Uterus (tissue), 2 donors: ENCODE measurements at regions not wholly inside any gene's neighbourhood (a gene's known extent, or its start where the extent isn't known, plus 50 kb on each side); places are given as distances from the start of the nearest gene placed in this dataset.

Experiments used
- CTCF ChIP-seq, 4 experiments: fragments of 200-600 bp in 2 of 4; fragments of 450-650 bp in 2 of 4; sonication (generic) in 2 of 4; IDR thresholded peaks; one replicate each; pipeline ENCODE4 v1.5.1; 2016 to 2019; ENCODE audit warnings: antibody characterized with exemption in 4 of 4, mild to moderate bottlenecking in 2 of 4, moderate library complexity in 1 of 4
- POLR2A ChIP-seq, 2 donors: fragments of 450-650 bp; IDR thresholded peaks; one replicate each; pipeline ENCODE4 v1.6.1; 2016; ENCODE audit warnings: antibody characterized with exemption in 2 of 2, mild to moderate bottlenecking in 1 of 2, moderate library complexity in 1 of 2

DNA sequence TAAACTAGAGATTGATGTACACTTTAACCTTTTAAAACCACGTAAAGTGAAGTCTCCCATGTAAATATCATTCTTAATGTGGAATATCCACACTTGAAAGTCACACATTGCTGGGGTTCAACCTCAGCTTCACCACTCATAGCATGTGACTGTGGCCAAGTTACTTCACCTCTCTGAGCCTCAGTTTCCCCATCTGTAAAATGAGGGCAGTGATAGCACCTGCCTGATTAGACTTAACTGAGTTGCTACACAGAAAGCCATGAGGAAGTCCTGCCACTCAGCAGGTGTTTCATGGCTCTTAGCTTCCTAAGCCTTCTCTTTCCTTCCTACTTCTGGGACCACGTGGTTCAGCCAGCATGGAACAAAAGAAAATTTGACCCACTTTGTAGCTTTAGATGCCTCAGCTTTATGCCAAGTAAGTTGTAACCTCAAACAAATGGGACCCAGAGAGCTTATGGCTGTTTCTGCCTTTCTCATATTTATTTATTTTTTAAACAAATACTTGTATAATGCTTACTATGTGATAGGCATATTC, 277.3 kb upstream of the KLF3 start:
- TF ChIP-seq CTCF (IDR thresholded peaks at IDR 0.05) (no peak), POLR2A (IDR thresholded peaks at IDR 0.05) (no peak)
